GM12878 (cell line): ENCODE measurements at regions not wholly inside any gene's neighbourhood (a gene's known extent, or its start where the extent isn't known, plus 50 kb on each side); places are given as distances from the start of the nearest gene placed in this dataset.

ENCODE experiments used
- BCLAF1 ChIP-seq: fragments of 450-650 bp; IDR thresholded peaks from 2 replicates; pipeline ENCODE4 v1.6.1; 2017; ENCODE audit warnings: antibody characterized with exemption, mild to moderate bottlenecking, moderate library complexity
- CBX3 ChIP-seq: fragments of 200-600 bp; sonication (generic); IDR thresholded peaks from 2 replicates; pipeline ENCODE4 v1.6.1; 2016; ENCODE audit warnings: low read depth, borderline replicate concordance
- E4F1 ChIP-seq: fragments of 450-650 bp; IDR thresholded peaks from 2 replicates; pipeline ENCODE4 v1.6.1; 2018; ENCODE audit warnings: borderline replicate concordance, mild to moderate bottlenecking; ENCODE audit not compliant: partially characterized antibody
- IRF5 ChIP-seq: fragments of 450-650 bp; IDR thresholded peaks from 2 replicates; pipeline ENCODE4 v1.6.1; 2017; ENCODE audit warnings: borderline replicate concordance
- RFX5 ChIP-seq: IDR thresholded peaks from 2 replicates; pipeline ENCODE4 v1.6.1; 2011; ENCODE audit warnings: low read depth, low read length, improper control_type of control experiment
- TF ChIP-seq, protein P1 (sequence below): fragments of 450-650 bp; IDR thresholded peaks from 2 replicates; pipeline ENCODE4 v1.6.1; 2016; ENCODE audit warnings: mild to moderate bottlenecking

GRCh38 chr2:6793371-6793770 lies 72.3 kb downstream of the CMPK2 start (continued):
- TF ChIP-seq, protein P1, sequence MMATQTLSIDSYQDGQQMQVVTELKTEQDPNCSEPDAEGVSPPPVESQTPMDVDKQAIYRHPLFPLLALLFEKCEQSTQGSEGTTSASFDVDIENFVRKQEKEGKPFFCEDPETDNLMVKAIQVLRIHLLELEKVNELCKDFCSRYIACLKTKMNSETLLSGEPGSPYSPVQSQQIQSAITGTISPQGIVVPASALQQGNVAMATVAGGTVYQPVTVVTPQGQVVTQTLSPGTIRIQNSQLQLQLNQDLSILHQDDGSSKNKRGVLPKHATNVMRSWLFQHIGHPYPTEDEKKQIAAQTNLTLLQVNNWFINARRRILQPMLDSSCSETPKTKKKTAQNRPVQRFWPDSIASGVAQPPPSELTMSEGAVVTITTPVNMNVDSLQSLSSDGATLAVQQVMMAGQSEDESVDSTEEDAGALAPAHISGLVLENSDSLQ, result no peak
- TF ChIP-seq IRF5 (no peak), RFX5 (no peak), E4F1 (no peak), BCLAF1 (no peak), CBX3 (no peak)
